Bronchial epithelial cell (primary cell): ENCODE measurements at regions not wholly inside any gene's neighbourhood (a gene's known extent, or its start where the extent isn't known, plus 50 kb on each side); places are given as distances from the start of the nearest gene placed in this dataset.
A peak's percentile ranks its signal among the peaks of the same experiment; 100 is the strongest.

Source experiments
- DNase-seq: peaks from one replicate; pipeline ENCODE4 v3.0.0-alpha.2; 2010; ENCODE audit warnings: low read depth
- FAIRE-seq: peaks from 2 replicates; lab custom pipeline; 2011; peaks lifted over from hg19 to GRCh38; lab: Jason Lieb, UNC
- H3K27me3 ChIP-seq: 2 replicates; pipeline ENCODE4 v1.5.1; 2011; ENCODE audit warnings: low read length; ENCODE audit not compliant: control insufficient read depth, insufficient read depth
- H3K36me3 ChIP-seq: 2 replicates; pipeline ENCODE4 v1.5.1; 2011; ENCODE audit warnings: low read length; ENCODE audit not compliant: control insufficient read depth, insufficient read depth
- H3K4me3 ChIP-seq: 2 replicates; pipeline ENCODE4 v1.5.1; 2011; ENCODE audit warnings: mild to moderate bottlenecking, low read depth, low read length, control low read depth
- CTCF ChIP-seq: IDR thresholded peaks from 2 replicates; pipeline ENCODE4 v1.5.1; 2011; ENCODE audit warnings: mild to moderate bottlenecking, moderate library complexity, low read length, control low read depth, inconsistent platforms; ENCODE audit not compliant: insufficient read depth, severe bottlenecking

- H3K27me3 ChIP-seq, result no peaks in the 10 kb centered on the region
- no peak overlapping the region for H3K4me3 ChIP-seq
- FAIRE-seq (peak; percentile 50), DNase-seq (no peak)
- no peak for TF ChIP-seq CTCF
- no peaks in the 10 kb centered on the region for H3K36me3 ChIP-seq
Observed at GRCh38 chr2:128780434-128781080, 461.9 kb upstream of the HS6ST1 start.

GRCh38 chr2:128781166-128781565, 462.5 kb upstream of the HS6ST1 start:
- no peak overlapping the region for H3K4me3 ChIP-seq
- H3K36me3 ChIP-seq, result no peaks in the 10 kb centered on the region
- FAIRE-seq, result no peak
- no peak for TF ChIP-seq CTCF
- no peaks in the 10 kb centered on the region for H3K27me3 ChIP-seq
- DNase-seq, result no peak

GRCh38 chr2:128781585-128782385, 463.1 kb upstream of the HS6ST1 start:
- H3K27me3 ChIP-seq, result no peaks in the 10 kb centered on the region
- FAIRE-seq, result no peak
- no peak for DNase-seq
- H3K4me3 ChIP-seq, result no peak overlapping the region
- TF ChIP-seq CTCF, result no peak
- H3K36me3 ChIP-seq, result no peaks in the 10 kb centered on the region

GRCh38 chr2:128782411-128783192, 463.9 kb upstream of the HS6ST1 start:
- Histone ChIP-seq H3K27me3 (no peaks in the 10 kb centered on the region), H3K36me3 (no peaks in the 10 kb centered on the region), H3K4me3 (no peak overlapping the region)
- DNase-seq (no peak), FAIRE-seq (peak; percentile 60)
- TF ChIP-seq CTCF, result no peak

- no peaks in the 10 kb centered on the region for H3K36me3 ChIP-seq
- no peak for FAIRE-seq
- no peak overlapping the region for H3K4me3 ChIP-seq
- H3K27me3 ChIP-seq, result no peaks in the 10 kb centered on the region
- no peak for TF ChIP-seq CTCF
- DNase-seq, result no peak
Observed at GRCh38 chr2:128783193-128783671, 464.6 kb upstream of the HS6ST1 start.
